ENCODE measurements at regions not wholly inside any gene's neighbourhood (a gene's known extent, or its start where the extent isn't known, plus 50 kb on each side); places are given as distances from the start of the nearest gene placed in this dataset.

GRCh38 chr2:71879509-71880184 is 268.0 kb downstream of the CYP26B1 start:
- H3K27ac ChIP-seq = no peak overlapping the region
- no peaks in the 10 kb centered on the region for H3K36me3 ChIP-seq
- H3K4me3 ChIP-seq = no peak overlapping the region
- TF ChIP-seq POLR2A (IDR thresholded peaks at IDR 0.05) = no peak
- no peak for TF ChIP-seq CTCF (IDR thresholded peaks at IDR 0.05)
- TF ChIP-seq POLR2AphosphoS5 (IDR thresholded peaks at IDR 0.05) = no peak
- no peaks in the 10 kb centered on the region for H3K9me3 ChIP-seq
- no peaks in the 10 kb centered on the region for H3K27me3 ChIP-seq (replicated peaks; ENCODE audit: insufficient read depth)
- WGBS = 77% methylated on average over 13 of the region's 13 CpGs
- DNase-seq (ENCODE audit: low spot score) = no peak
- H3K4me1 ChIP-seq (replicated peaks) = no peaks in the 10 kb centered on the region
- intact Hi-C loops (cut with DNase I) = no loop called here

GRCh38 chr2:71878626-71879508 is 268.8 kb downstream of the CYP26B1 start:
- no peaks in the 10 kb centered on the region for H3K4me1 ChIP-seq (replicated peaks)
- H3K27me3 ChIP-seq (replicated peaks; ENCODE audit: insufficient read depth) = no peaks in the 10 kb centered on the region
- H3K4me3 ChIP-seq = no peak overlapping the region
- no peak overlapping the region for H3K27ac ChIP-seq
- 83% methylated on average over 13 of the region's 13 CpGs for WGBS
- H3K36me3 ChIP-seq = no peaks in the 10 kb centered on the region
- no peak for TF ChIP-seq POLR2AphosphoS5 (IDR thresholded peaks at IDR 0.05)
- no peak for TF ChIP-seq POLR2A (IDR thresholded peaks at IDR 0.05)
- no peak for TF ChIP-seq CTCF (IDR thresholded peaks at IDR 0.05)
- DNase-seq (ENCODE audit: low spot score) = no peak
- H3K9me3 ChIP-seq = no peaks in the 10 kb centered on the region
- intact Hi-C loops (cut with DNase I) = no loop called here

- Histone ChIP-seq H3K4me1 (replicated peaks) (no peaks in the 10 kb centered on the region), H3K36me3 (no peaks in the 10 kb centered on the region), H3K4me3 (no peak overlapping the region), H3K27ac (no peak overlapping the region), H3K9me3 (no peaks in the 10 kb centered on the region), H3K27me3 (replicated peaks; ENCODE audit: insufficient read depth) (no peaks in the 10 kb centered on the region)
- no peak for TF ChIP-seq POLR2AphosphoS5 (IDR thresholded peaks at IDR 0.05)
- no peak for TF ChIP-seq POLR2A (IDR thresholded peaks at IDR 0.05)
- no peak for TF ChIP-seq CTCF (IDR thresholded peaks at IDR 0.05)
- 89% methylated on average over 5 of the region's 5 CpGs for WGBS
- intact Hi-C loops (cut with DNase I) = no loop called here
- DNase-seq (ENCODE audit: low spot score) = no peak
These were observed 270.0 kb downstream of the CYP26B1 start for GRCh38 chr2:71877636-71878035.

DNA sequence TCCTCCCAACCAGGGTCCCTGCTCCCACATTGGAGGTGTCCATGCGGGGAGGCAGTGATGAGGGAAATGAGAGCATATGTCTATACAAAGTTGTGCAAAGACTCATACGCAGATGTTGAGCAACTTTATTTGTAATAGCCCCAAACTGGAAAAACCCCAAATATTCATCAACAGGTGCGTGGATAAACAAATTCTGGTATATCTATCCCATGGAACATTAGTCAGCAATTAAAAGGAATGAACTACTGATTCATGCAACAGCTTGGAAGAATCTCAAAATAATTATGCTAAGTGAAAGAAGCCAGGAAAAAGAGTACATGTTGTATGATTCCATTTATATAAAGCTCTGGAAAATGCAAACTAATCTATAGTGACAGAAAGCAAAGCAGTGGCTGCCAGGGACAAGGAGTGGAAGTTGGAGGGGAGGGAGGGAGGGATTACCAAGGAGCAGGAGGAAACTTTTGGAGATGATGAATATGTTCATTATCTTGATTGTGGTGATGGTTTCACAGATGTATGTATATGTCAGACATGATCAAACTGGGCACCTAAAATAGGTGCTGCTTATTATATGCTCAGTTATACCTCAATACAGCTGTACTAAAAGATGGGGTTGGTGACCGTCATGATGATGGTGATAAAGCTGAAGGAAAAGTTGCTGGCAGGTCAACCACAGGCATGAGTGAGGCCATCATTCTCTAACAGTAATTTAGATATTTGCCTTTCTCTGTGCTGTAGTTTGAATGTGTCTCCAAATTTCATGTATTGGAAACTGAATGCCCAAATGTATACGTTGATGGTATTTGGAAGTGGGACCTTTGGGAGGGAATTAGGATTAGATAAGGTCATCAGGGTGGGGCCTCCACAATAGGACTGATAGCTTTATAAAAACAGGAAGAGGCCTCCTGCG is 270.9 kb downstream of the CYP26B1 start:
- TF ChIP-seq POLR2AphosphoS5 (IDR thresholded peaks at IDR 0.05) (no peak), CTCF (IDR thresholded peaks at IDR 0.05) (no peak), POLR2A (IDR thresholded peaks at IDR 0.05) (no peak)
- no peak overlapping the region for H3K4me3 ChIP-seq
- DNase-seq (ENCODE audit: low spot score) = no peak
- no peaks in the 10 kb centered on the region for H3K9me3 ChIP-seq
- H3K4me1 ChIP-seq (replicated peaks) = no peaks in the 10 kb centered on the region
- intact Hi-C loops (cut with DNase I) = no loop called here
- no peaks in the 10 kb centered on the region for H3K36me3 ChIP-seq
- 94% methylated on average over 6 of the region's 6 CpGs for WGBS
- H3K27me3 ChIP-seq (replicated peaks; ENCODE audit: insufficient read depth) = no peaks in the 10 kb centered on the region
- no peak overlapping the region for H3K27ac ChIP-seq

Data from prostate gland (tissue), 2 donors.